ENCODE measurements at regions not wholly inside any gene's neighbourhood (a gene's known extent, or its start where the extent isn't known, plus 50 kb on each side); places are given as distances from the start of the nearest gene placed in this dataset.

DNA sequence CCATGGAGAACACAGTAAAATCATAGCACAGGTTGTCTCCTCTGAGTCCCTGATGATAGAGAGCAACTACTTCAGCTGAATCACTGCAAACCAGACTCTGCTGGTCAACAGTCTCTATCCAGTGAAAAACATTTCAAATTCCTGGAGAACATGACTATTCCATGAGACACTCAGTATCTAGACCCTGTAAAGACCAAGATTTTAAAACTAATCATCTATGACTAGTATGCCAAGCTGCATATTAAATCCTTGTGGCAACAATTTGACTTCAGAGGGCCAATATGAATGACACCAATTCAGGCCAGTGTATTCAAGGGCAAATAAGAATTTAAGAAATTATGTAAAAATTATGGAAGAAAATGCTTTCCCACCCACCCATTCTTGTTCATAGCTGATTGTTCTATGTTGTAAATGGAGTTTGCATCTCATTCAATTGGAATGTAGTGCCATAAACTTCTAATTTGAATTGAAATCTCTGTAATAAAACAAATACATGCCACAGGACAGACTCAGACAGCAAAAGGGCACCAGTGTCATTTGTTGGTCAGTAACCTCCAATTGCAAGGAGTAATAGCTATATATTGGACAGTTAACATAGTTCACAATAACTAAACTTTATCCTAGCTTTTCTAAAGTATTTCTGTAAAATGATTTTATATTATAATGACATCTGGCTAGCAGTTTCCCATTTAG is 80.1 kb upstream of the LPAR1 start:
- no peak for FAIRE-seq
- POLR2A ChIA-PET, result interaction anchor here (1.4 kb wide), 1 partner anchor 36 kb away, joined by 3 read pairs; no protein-coding TSS in a partner anchor
- intact Hi-C loops (cut with micrococcal nuclease; ENCODE audit: unreplicated experiment), result no loop called here

DNA sequence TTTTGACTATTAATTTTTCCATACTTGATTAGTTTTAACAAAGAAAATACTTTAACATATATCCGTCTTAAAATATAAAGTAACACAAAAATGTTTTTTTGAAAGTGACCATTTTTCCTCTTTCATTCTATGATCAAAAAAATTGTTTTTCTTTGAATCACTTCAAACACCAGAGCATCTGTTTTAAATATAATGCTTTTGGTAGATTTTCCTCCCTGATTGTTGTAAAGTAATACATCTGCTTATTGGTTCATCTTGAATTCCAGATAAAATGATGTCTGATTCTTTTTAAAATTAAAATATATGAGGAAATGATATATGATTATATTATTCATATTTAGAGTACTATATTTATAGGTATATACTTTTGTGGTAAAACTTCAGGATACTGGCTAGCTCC is 76.2 kb upstream of the LPAR1 start:
- FAIRE-seq (no peak), ATAC-seq (no peak), DNase-seq (ENCODE audit: low read depth, low spot score) (no peak)
- Histone ChIP-seq H3K27me3 (replicated peaks in 1 of 2; ENCODE audit: control insufficient read depth in 2 of 2, insufficient read depth in 2 of 2, low read length in 1 of 2) (no peaks in the 10 kb centered on the region), H3K4me3 (no peak overlapping the region), H3K4me2 (ENCODE audit: control insufficient read depth, insufficient read depth) (no peak overlapping the region), H3K79me2 (ENCODE audit: control insufficient read depth, insufficient read depth, low read length) (no peaks in the 10 kb centered on the region), H2AFZ (ENCODE audit: control insufficient read depth, low read depth, low read length) (no peak overlapping the region), H3K27ac (ENCODE audit: control insufficient read depth, insufficient read depth) (no peak overlapping the region), H3K9ac (ENCODE audit: control insufficient read depth, insufficient read depth, low read length) (no peak overlapping the region), H4K20me1 (ENCODE audit: control insufficient read depth, insufficient read depth) (no peaks in the 10 kb centered on the region), H3K36me3 (ENCODE audit: control insufficient read depth in 2 of 2, insufficient read depth in 2 of 2, low read length in 1 of 2) (no peaks in the 10 kb centered on the region), H3K9me3 (replicated peaks; ENCODE audit: control insufficient read depth, insufficient read depth, low read length) (no peaks in the 10 kb centered on the region), H3K4me1 (ENCODE audit: control insufficient read depth, insufficient read depth, low read length) (no peaks in the 10 kb centered on the region)
- ChIA-PET SMC1A (ENCODE audit: uncharacterized antibody, unreplicated experiment) (interaction anchor here (0.7 to 4.3 kb wide), 6 partner anchors 10 to 49 kb away, joined by 3 to 13 read pairs (median 4); no protein-coding TSS in a partner anchor), POLR2A (interaction anchor here (0.5 to 1.7 kb wide), 2 partner anchors 10 to 22 kb away, joined by 3 to 4 read pairs; no protein-coding TSS in a partner anchor), RAD21 (ENCODE audit: unreplicated experiment) (interaction anchor here (1.0 kb wide), 1 partner anchor 20 kb away, joined by 3 read pairs; no protein-coding TSS in a partner anchor), CTCF (interaction anchor here (1.1 kb wide), 1 partner anchor 27 kb away, joined by 3 read pairs; no protein-coding TSS in a partner anchor)
- in situ Hi-C loops (cut with MboI) (no loop called here), intact Hi-C loops (cut with micrococcal nuclease; ENCODE audit: unreplicated experiment) (no loop called here)
- no TSS peak for BruUV-seq (replicated peaks)
- 0% methylated on average over 1 of the region's 1 CpG for WGBS (ENCODE audit: insufficient coverage, insufficient replicate concordance, low lambda C conversion rate, missing lambda C conversion rate)
- TF ChIP-seq, protein P1, sequence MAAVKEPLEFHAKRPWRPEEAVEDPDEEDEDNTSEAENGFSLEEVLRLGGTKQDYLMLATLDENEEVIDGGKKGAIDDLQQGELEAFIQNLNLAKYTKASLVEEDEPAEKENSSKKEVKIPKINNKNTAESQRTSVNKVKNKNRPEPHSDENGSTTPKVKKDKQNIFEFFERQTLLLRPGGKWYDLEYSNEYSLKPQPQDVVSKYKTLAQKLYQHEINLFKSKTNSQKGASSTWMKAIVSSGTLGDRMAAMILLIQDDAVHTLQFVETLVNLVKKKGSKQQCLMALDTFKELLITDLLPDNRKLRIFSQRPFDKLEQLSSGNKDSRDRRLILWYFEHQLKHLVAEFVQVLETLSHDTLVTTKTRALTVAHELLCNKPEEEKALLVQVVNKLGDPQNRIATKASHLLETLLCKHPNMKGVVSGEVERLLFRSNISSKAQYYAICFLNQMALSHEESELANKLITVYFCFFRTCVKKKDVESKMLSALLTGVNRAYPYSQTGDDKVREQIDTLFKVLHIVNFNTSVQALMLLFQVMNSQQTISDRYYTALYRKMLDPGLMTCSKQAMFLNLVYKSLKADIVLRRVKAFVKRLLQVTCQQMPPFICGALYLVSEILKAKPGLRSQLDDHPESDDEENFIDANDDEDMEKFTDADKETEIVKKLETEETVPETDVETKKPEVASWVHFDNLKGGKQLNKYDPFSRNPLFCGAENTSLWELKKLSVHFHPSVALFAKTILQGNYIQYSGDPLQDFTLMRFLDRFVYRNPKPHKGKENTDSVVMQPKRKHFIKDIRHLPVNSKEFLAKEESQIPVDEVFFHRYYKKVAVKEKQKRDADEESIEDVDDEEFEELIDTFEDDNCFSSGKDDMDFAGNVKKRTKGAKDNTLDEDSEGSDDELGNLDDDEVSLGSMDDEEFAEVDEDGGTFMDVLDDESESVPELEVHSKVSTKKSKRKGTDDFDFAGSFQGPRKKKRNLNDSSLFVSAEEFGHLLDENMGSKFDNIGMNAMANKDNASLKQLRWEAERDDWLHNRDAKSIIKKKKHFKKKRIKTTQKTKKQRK (IDR thresholded peaks at IDR 0.05; ENCODE audit: low read depth, low read length), result no peak
- no peak for TF ChIP-seq CREM (IDR thresholded peaks at IDR 0.05; ENCODE audit: low read depth)
- no peak for TF ChIP-seq NFXL1 (IDR thresholded peaks at IDR 0.05; ENCODE audit: borderline replicate concordance)
- TF ChIP-seq, protein P2, sequence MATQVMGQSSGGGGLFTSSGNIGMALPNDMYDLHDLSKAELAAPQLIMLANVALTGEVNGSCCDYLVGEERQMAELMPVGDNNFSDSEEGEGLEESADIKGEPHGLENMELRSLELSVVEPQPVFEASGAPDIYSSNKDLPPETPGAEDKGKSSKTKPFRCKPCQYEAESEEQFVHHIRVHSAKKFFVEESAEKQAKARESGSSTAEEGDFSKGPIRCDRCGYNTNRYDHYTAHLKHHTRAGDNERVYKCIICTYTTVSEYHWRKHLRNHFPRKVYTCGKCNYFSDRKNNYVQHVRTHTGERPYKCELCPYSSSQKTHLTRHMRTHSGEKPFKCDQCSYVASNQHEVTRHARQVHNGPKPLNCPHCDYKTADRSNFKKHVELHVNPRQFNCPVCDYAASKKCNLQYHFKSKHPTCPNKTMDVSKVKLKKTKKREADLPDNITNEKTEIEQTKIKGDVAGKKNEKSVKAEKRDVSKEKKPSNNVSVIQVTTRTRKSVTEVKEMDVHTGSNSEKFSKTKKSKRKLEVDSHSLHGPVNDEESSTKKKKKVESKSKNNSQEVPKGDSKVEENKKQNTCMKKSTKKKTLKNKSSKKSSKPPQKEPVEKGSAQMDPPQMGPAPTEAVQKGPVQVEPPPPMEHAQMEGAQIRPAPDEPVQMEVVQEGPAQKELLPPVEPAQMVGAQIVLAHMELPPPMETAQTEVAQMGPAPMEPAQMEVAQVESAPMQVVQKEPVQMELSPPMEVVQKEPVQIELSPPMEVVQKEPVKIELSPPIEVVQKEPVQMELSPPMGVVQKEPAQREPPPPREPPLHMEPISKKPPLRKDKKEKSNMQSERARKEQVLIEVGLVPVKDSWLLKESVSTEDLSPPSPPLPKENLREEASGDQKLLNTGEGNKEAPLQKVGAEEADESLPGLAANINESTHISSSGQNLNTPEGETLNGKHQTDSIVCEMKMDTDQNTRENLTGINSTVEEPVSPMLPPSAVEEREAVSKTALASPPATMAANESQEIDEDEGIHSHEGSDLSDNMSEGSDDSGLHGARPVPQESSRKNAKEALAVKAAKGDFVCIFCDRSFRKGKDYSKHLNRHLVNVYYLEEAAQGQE (IDR thresholded peaks at IDR 0.05; ENCODE audit: low read depth, low read length), result no peak
- no peak for TF ChIP-seq ZNF207 (IDR thresholded peaks at IDR 0.05; ENCODE audit: borderline replicate concordance)
- TF ChIP-seq SMAD5 (IDR thresholded peaks at IDR 0.05; ENCODE audit: low read depth), result no peak
- TF ChIP-seq PAX8 (IDR thresholded peaks at IDR 0.05), result no peak

More for the DNA sequence above, 80.1 kb upstream of the LPAR1 start:
- no peak for ATAC-seq
- CTCF ChIA-PET, result interaction anchor here (1.1 to 1.5 kb wide), 3 partner anchors 13 to 33 kb away, joined by 4 to 5 read pairs (median 5); no protein-coding TSS in a partner anchor
- Histone ChIP-seq H4K20me1 (ENCODE audit: control insufficient read depth, insufficient read depth) (no peaks in the 10 kb centered on the region), H3K79me2 (ENCODE audit: control insufficient read depth, insufficient read depth, low read length) (no peaks in the 10 kb centered on the region), H2AFZ (ENCODE audit: control insufficient read depth, low read depth, low read length) (no peak overlapping the region), H3K9me3 (replicated peaks; ENCODE audit: control insufficient read depth, insufficient read depth, low read length) (peaks cover 1% of the 10 kb centered on the region; the same call in 1 of the 3 replicates), H3K9ac (ENCODE audit: control insufficient read depth, insufficient read depth, low read length) (no peak overlapping the region), H3K4me2 (ENCODE audit: control insufficient read depth, insufficient read depth) (no peak overlapping the region), H3K27me3 (replicated peaks in 1 of 2; ENCODE audit: control insufficient read depth in 2 of 2, insufficient read depth in 2 of 2, low read length in 1 of 2) (no peaks in the 10 kb centered on the region), H3K36me3 (ENCODE audit: control insufficient read depth in 2 of 2, insufficient read depth in 2 of 2, low read length in 1 of 2) (no peaks in the 10 kb centered on the region), H3K4me1 (ENCODE audit: control insufficient read depth, insufficient read depth, low read length) (no peaks in the 10 kb centered on the region), H3K27ac (ENCODE audit: control insufficient read depth, insufficient read depth) (no peak overlapping the region), H3K4me3 (no peak overlapping the region)
- DNase-seq (ENCODE audit: low read depth, low spot score), result no peak
- RAD21 ChIA-PET (ENCODE audit: unreplicated experiment), result interaction anchor here (0.8 to 1.2 kb wide), 3 partner anchors 10 to 80 kb away, joined by 3 read pairs; no protein-coding TSS in a partner anchor
- SMC1A ChIA-PET (ENCODE audit: uncharacterized antibody, unreplicated experiment), result interaction anchor here (0.6 to 2.5 kb wide), 6 partner anchors 8 to 704 kb away, joined by 3 to 11 read pairs (median 4); no protein-coding TSS in a partner anchor
- in situ Hi-C loops (cut with MboI), result no loop called here
- BruUV-seq (replicated peaks), result no TSS peak
- TF ChIP-seq NR2C1 (IDR thresholded peaks at IDR 0.05) (no peak), POLR2A (IDR thresholded peaks at IDR 0.05; ENCODE audit: low read depth, low read length) (no peak)

All from GM12878 (cell line).